ENCODE measurements at regions not wholly inside any gene's neighbourhood (a gene's known extent, or its start where the extent isn't known, plus 50 kb on each side); places are given as distances from the start of the nearest gene placed in this dataset.

DNA sequence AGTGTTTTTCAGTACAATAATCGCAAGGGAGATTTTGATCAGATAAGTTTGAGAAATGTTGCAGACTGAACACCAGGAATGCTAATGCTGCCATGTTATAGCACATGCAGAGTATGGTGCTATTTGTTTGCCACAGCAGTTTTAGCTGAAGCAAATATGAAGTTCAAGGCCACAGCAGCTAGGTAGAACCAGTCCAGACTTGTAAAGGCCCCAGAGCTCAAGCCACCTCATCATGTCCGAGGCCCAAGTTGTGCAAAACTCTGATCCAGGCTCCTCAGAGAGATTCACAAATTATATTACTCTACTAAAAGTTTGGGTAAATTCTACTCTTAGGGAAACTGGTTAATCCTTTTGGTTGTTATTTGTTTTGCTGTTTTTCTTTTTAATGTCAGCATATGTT, 2702.6 kb downstream of the PCDH9 start (continued):
- TF ChIP-seq, protein P1, sequence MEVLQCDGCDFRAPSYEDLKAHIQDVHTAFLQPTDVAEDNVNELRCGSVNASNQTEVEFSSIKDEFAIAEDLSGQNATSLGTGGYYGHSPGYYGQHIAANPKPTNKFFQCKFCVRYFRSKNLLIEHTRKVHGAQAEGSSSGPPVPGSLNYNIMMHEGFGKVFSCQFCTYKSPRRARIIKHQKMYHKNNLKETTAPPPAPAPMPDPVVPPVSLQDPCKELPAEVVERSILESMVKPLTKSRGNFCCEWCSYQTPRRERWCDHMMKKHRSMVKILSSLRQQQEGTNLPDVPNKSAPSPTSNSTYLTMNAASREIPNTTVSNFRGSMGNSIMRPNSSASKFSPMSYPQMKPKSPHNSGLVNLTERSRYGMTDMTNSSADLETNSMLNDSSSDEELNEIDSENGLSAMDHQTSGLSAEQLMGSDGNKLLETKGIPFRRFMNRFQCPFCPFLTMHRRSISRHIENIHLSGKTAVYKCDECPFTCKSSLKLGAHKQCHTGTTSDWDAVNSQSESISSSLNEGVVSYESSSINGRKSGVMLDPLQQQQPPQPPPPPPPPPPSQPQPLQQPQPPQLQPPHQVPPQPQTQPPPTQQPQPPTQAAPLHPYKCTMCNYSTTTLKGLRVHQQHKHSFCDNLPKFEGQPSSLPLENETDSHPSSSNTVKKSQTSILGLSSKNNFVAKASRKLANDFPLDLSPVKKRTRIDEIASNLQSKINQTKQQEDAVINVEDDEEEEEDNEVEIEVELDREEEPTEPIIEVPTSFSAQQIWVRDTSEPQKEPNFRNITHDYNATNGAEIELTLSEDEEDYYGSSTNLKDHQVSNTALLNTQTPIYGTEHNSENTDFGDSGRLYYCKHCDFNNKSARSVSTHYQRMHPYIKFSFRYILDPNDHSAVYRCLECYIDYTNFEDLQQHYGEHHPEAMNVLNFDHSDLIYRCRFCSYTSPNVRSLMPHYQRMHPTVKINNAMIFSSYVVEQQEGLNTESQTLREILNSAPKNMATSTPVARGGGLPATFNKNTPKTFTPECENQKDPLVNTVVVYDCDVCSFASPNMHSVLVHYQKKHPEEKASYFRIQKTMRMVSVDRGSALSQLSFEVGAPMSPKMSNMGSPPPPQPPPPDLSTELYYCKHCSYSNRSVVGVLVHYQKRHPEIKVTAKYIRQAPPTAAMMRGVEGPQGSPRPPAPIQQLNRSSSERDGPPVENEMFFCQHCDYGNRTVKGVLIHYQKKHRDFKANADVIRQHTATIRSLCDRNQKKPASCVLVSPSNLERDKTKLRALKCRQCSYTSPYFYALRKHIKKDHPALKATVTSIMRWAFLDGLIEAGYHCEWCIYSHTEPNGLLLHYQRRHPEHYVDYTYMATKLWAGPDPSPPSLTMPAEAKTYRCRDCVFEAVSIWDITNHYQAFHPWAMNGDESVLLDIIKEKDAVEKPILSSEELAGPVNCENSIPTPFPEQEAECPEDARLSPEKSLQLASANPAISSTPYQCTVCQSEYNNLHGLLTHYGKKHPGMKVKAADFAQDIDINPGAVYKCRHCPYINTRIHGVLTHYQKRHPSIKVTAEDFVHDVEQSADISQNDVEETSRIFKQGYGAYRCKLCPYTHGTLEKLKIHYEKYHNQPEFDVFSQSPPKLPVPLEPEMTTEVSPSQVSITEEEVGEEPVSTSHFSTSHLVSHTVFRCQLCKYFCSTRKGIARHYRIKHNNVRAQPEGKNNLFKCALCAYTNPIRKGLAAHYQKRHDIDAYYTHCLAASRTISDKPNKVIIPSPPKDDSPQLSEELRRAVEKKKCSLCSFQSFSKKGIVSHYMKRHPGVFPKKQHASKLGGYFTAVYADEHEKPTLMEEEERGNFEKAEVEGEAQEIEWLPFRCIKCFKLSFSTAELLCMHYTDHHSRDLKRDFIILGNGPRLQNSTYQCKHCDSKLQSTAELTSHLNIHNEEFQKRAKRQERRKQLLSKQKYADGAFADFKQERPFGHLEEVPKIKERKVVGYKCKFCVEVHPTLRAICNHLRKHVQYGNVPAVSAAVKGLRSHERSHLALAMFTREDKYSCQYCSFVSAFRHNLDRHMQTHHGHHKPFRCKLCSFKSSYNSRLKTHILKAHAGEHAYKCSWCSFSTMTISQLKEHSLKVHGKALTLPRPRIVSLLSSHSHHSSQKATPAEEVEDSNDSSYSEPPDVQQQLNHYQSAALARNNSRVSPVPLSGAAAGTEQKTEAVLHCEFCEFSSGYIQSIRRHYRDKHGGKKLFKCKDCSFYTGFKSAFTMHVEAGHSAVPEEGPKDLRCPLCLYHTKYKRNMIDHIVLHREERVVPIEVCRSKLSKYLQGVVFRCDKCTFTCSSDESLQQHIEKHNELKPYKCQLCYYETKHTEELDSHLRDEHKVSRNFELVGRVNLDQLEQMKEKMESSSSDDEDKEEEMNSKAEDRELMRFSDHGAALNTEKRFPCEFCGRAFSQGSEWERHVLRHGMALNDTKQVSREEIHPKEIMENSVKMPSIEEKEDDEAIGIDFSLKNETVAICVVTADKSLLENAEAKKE (CRISPR knock-in tag; IDR thresholded peaks at IDR 0.05): no peak
- no peak for TF ChIP-seq ZNF331 (CRISPR knock-in tag; IDR thresholded peaks at IDR 0.05; ENCODE audit: low read depth)
- TF ChIP-seq ZNF114 (CRISPR knock-in tag; IDR thresholded peaks at IDR 0.05): no peak
- TF ChIP-seq, protein P2, sequence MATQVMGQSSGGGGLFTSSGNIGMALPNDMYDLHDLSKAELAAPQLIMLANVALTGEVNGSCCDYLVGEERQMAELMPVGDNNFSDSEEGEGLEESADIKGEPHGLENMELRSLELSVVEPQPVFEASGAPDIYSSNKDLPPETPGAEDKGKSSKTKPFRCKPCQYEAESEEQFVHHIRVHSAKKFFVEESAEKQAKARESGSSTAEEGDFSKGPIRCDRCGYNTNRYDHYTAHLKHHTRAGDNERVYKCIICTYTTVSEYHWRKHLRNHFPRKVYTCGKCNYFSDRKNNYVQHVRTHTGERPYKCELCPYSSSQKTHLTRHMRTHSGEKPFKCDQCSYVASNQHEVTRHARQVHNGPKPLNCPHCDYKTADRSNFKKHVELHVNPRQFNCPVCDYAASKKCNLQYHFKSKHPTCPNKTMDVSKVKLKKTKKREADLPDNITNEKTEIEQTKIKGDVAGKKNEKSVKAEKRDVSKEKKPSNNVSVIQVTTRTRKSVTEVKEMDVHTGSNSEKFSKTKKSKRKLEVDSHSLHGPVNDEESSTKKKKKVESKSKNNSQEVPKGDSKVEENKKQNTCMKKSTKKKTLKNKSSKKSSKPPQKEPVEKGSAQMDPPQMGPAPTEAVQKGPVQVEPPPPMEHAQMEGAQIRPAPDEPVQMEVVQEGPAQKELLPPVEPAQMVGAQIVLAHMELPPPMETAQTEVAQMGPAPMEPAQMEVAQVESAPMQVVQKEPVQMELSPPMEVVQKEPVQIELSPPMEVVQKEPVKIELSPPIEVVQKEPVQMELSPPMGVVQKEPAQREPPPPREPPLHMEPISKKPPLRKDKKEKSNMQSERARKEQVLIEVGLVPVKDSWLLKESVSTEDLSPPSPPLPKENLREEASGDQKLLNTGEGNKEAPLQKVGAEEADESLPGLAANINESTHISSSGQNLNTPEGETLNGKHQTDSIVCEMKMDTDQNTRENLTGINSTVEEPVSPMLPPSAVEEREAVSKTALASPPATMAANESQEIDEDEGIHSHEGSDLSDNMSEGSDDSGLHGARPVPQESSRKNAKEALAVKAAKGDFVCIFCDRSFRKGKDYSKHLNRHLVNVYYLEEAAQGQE (IDR thresholded peaks at IDR 0.05; ENCODE audit: unreplicated experiment): no peak
- TF ChIP-seq NANOG (IDR thresholded peaks at IDR 0.05; ENCODE audit: borderline replicate concordance): no peak

DNA sequence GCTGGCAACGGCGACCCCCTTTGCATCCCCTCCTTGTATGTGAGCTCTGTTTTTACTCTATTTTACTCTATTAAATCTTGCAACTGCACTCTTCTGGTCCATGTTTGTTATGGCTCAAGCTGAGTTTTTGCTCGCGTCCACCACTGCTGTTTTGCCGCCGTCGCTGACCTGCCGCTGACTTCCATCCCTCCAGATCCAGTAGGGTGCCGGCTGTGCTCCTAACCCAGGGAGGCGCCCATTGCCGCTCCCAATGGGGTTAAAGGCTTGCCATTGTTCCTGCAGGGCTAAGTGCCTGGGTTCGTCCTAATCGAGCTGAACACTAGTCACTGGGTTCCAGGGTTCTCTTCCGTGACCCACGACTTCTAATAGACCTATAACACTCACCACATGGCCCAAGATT, 2704.4 kb downstream of the PCDH9 start:
- H3K4me2 ChIP-seq: no peak overlapping the region
- no peak overlapping the region for H3K4me3 ChIP-seq
- H3K36me3 ChIP-seq (ENCODE audit: insufficient read depth): peaks cover 15% of the 10 kb centered on the region; the same call in 1 of the 2 replicates
- H3F3A ChIP-seq (replicated peaks; ENCODE audit: low read depth): no peaks in the 10 kb centered on the region
- DNase-seq (ENCODE audit: low spot score): no peak
- no peaks in the 10 kb centered on the region for H3K27me3 ChIP-seq (ENCODE audit: insufficient read depth)
- Mint-ChIP-seq H3K9me3 (peaks cover 24% of the 10 kb centered on the region), H3K4me3 (no peak overlapping the region), H3K27ac (no peak overlapping the region), H3K27me3 (ENCODE audit: insufficient read depth, low read depth, poor library complexity) (peaks cover 1% of the 10 kb centered on the region), H3K36me3 (ENCODE audit: low read depth) (peaks cover 46% of the 10 kb centered on the region), H3K4me1 (peaks cover 20% of the 10 kb centered on the region)
- H3K27ac ChIP-seq (ENCODE audit: low read depth): no peak overlapping the region
- H4K20me1 ChIP-seq (replicated peaks; ENCODE audit: insufficient read depth): no peaks in the 10 kb centered on the region
- H2AFZ ChIP-seq: no peak overlapping the region
- H3K79me2 ChIP-seq (replicated peaks; ENCODE audit: insufficient read depth): no peaks in the 10 kb centered on the region
- H3K9me2 ChIP-seq (ENCODE audit: insufficient read depth): no peaks in the 10 kb centered on the region
- ATAC-seq: no peak
- peaks cover 18% of the 10 kb centered on the region for H3K4me1 ChIP-seq (ENCODE audit: insufficient read depth)
- no peak for TF ChIP-seq ZNF331 (CRISPR knock-in tag; IDR thresholded peaks at IDR 0.05; ENCODE audit: low read depth)
- no peak for TF ChIP-seq STAT1 (IDR thresholded peaks at IDR 0.05; ENCODE audit: unreplicated experiment)
- no peak for TF ChIP-seq JUNB (IDR thresholded peaks at IDR 0.05; ENCODE audit: unreplicated experiment)
- TF ChIP-seq, protein P3, sequence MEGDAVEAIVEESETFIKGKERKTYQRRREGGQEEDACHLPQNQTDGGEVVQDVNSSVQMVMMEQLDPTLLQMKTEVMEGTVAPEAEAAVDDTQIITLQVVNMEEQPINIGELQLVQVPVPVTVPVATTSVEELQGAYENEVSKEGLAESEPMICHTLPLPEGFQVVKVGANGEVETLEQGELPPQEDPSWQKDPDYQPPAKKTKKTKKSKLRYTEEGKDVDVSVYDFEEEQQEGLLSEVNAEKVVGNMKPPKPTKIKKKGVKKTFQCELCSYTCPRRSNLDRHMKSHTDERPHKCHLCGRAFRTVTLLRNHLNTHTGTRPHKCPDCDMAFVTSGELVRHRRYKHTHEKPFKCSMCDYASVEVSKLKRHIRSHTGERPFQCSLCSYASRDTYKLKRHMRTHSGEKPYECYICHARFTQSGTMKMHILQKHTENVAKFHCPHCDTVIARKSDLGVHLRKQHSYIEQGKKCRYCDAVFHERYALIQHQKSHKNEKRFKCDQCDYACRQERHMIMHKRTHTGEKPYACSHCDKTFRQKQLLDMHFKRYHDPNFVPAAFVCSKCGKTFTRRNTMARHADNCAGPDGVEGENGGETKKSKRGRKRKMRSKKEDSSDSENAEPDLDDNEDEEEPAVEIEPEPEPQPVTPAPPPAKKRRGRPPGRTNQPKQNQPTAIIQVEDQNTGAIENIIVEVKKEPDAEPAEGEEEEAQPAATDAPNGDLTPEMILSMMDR (conservative IDR thresholded peaks at IDR 0.05; ENCODE audit: low read depth in 2 of 2): no peak
- TF ChIP-seq CREB1 (CRISPR knock-in tag; IDR thresholded peaks at IDR 0.05; ENCODE audit: low read depth): no peak
- TF ChIP-seq, protein P2 (IDR thresholded peaks at IDR 0.05; ENCODE audit: unreplicated experiment): no peak
- no peak for TF ChIP-seq ZNF114 (CRISPR knock-in tag; IDR thresholded peaks at IDR 0.05)

Data from GM23338 (cell line).